AG10803 (cell line): ENCODE measurements at regions not wholly inside any gene's neighbourhood (a gene's known extent, or its start where the extent isn't known, plus 50 kb on each side); places are given as distances from the start of the nearest gene placed in this dataset.

ENCODE experiments used
- DNase-seq: peaks from one replicate; pipeline ENCODE4 v3.0.0; 2010; ENCODE audit warnings: low read depth
- H3K4me3 ChIP-seq: 2 replicates; pipeline ENCODE4 v1.5.1; 2011; ENCODE audit warnings: mild to moderate bottlenecking, low read length, control low read depth
- CTCF ChIP-seq: conservative IDR thresholded peaks from 2 replicates; pipeline ENCODE4 v1.5.1; 2011; ENCODE audit warnings: mild to moderate bottlenecking, low read length, control low read depth, inconsistent platforms

DNA sequence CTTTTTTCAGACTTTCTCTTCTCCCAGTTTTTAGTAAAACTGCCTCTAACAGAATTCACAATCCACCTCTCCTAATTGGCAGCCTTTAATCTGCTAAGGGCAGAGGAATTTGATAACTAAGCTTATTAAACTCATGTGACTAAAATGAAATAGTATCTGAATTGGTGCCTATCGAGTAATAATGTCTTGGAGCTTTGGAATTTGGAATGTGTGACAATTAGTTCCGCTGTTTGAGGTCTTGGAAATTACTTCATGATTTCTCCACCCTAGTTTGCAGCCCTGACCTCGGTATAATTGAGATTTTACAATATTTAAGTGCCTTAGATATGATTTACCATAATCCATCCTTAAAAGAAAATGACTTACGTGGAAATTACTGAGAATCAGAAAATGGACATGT is 190.4 kb upstream of the NEBL start:
- H3K4me3 ChIP-seq = no peak overlapping the region
- DNase-seq = no peak
- no peak for TF ChIP-seq CTCF

GRCh38 chr10:21084700-21085099 is 187.6 kb upstream of the NEBL start:
- H3K4me3 ChIP-seq = no peak overlapping the region
- DNase-seq = no peak
- no peak for TF ChIP-seq CTCF

GRCh38 chr10:21083861-21084260 is 186.8 kb upstream of the NEBL start:
- DNase-seq = no peak
- no peak for TF ChIP-seq CTCF
- no peak overlapping the region for H3K4me3 ChIP-seq

DNA sequence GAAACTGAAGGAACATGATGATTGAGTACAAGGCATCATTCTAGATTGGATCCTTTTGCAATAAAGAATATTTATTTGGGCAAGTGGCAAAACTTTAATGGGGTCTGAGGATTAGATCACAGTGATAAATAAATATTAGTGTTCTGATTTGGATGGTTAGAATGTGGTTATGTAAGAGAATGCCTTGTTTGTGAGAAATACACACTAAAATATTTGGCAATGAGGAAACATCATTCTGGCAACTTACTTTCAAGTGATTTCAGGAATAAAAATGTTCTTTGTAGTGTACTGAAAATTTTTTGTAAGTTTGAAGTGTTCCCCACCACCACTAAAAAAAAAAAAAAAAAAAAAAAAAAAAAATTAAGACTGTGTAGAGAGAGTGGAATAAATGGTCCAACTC is 185.1 kb upstream of the NEBL start:
- no peak overlapping the region for H3K4me3 ChIP-seq
- peak; percentile 7 for DNase-seq
- TF ChIP-seq CTCF = no peak

- no peak for DNase-seq
- no peak overlapping the region for H3K4me3 ChIP-seq
- TF ChIP-seq CTCF = no peak
Measured at GRCh38 chr10:21080261-21080660, 183.2 kb upstream of the NEBL start.

DNA sequence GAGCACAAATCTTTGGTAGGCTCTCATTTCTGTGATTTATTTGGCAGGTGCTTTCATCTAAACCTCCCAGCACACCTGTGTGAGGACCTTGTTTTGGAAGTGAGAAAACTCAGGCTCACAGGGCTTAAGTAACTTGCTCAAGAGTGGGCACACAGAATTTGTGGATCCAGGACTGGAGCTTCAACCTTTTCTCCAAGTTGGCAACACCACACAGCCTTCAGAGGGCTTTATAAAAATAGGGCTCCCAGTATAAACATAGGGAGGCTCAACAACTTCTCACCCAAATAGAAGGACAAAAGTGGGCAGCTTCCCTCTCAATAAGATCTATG is 182.2 kb upstream of the NEBL start:
- H3K4me3 ChIP-seq = no peak overlapping the region
- TF ChIP-seq CTCF = no peak
- DNase-seq = no peak

DNA sequence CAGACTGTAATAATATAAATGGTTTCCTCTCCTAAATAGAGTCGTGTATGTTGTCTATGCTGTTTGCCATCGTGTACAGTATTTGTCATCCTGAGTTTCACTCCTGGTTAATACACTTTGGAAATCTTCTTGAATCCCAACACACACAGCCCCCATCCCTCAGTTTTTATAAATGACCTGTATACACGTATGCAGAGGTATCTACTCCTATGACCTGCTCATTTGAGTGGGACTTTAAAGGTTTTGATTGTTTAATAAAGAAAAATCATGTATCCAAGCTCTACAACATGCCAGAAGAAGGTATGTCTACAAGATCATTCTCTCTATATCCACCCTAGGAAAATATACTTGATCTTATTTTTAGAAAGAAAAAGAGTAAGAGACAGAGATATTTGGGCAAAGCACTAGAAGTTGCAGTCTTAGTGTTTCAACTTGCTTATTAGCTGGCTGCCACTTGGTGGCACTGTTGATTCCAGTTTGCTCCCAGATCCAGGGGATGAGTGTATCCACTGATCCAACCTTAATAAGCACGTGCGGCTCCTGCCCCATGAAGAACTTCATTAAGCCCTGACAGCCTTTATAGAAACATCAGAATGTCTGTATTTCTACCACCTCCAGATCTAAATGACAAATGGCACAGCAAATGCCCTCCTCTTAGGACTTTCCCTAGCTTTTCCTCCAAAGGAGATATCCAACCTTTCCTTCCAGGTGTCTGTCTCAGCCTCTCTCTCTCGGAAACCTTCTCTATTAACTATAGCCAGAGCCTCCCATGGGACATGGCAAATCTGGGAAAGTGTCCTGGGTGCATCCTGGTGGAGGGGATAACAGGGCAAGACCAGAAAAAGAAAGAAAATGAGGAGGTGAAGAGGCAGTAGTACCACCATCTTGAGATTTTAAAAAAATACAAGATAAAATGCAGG is 181.6 kb upstream of the NEBL start:
- H3K4me3 ChIP-seq = no peak overlapping the region
- peak; percentile 93 for TF ChIP-seq CTCF
- DNase-seq = peak; percentile 62
